Stimulated activated CD8-positive, alpha-beta memory T cell treated with anti-CD3 and anti-CD28 coated beads, Interleukin-15, amount 100 ng/mL, for 1 hour (primary cell): ENCODE measurements at regions not wholly inside any gene's neighbourhood (a gene's known extent, or its start where the extent isn't known, plus 50 kb on each side); places are given as distances from the start of the nearest gene placed in this dataset.
"Not testable (repeated sequence)": the region's sequence is repeated elsewhere in the genome, so short reads cannot be mapped to it uniquely, and the experiment has no call there.

Source experiments
- DNase-seq: peaks from one replicate; pipeline ENCODE4 v3.0.0-alpha.2; 2020; ENCODE audit warnings: low read depth

- no peak for DNase-seq
Observed at GRCh38 chr13:103883698-103884097, 817.5 kb upstream of the SLC10A2 start.

- DNase-seq, result no peak
Observed at GRCh38 chr13:103883164-103883563, 816.9 kb upstream of the SLC10A2 start.

GRCh38 chr13:103880146-103880545, 813.9 kb upstream of the SLC10A2 start:
- DNase-seq, result not testable (repeated sequence)

GRCh38 chr13:103878891-103879605, 812.8 kb upstream of the SLC10A2 start:
- no peak for DNase-seq

- DNase-seq, result no peak
Observed at GRCh38 chr13:103876571-103876970, 810.4 kb upstream of the SLC10A2 start.

- DNase-seq, result no peak
Observed at GRCh38 chr13:103873725-103874124, 807.5 kb upstream of the SLC10A2 start.

- no peak for DNase-seq
Observed at GRCh38 chr13:103866048-103866447, 799.8 kb upstream of the SLC10A2 start.

GRCh38 chr13:103862525-103862924, 796.3 kb upstream of the SLC10A2 start:
- DNase-seq, result no peak

GRCh38 chr13:103859952-103860351, 793.7 kb upstream of the SLC10A2 start:
- no peak for DNase-seq

GRCh38 chr13:103852036-103852435, 785.8 kb upstream of the SLC10A2 start:
- DNase-seq, result no peak

- no peak for DNase-seq
Observed at GRCh38 chr13:103844471-103844870, 778.3 kb upstream of the SLC10A2 start.

- DNase-seq, result no peak
Observed at GRCh38 chr13:103839460-103839859, 773.2 kb upstream of the SLC10A2 start.

- DNase-seq, result no peak
Observed at GRCh38 chr13:103835052-103835451, 768.8 kb upstream of the SLC10A2 start.

- no peak for DNase-seq
Observed at GRCh38 chr13:103833294-103833852, 767.2 kb upstream of the SLC10A2 start.

GRCh38 chr13:103815619-103816018, 749.4 kb upstream of the SLC10A2 start:
- no peak for DNase-seq

- no peak for DNase-seq
Observed at GRCh38 chr13:103812971-103813370, 746.8 kb upstream of the SLC10A2 start.

GRCh38 chr13:103812558-103812957, 746.3 kb upstream of the SLC10A2 start:
- no peak for DNase-seq

- no peak for DNase-seq
Observed at GRCh38 chr13:103810026-103810425, 743.8 kb upstream of the SLC10A2 start.

- DNase-seq, result no peak
Observed at GRCh38 chr13:103805771-103806170, 739.6 kb upstream of the SLC10A2 start.

- no peak for DNase-seq
Observed at GRCh38 chr13:103803349-103803748, 737.1 kb upstream of the SLC10A2 start.

- no peak for DNase-seq
Observed at GRCh38 chr13:103799028-103799427, 732.8 kb upstream of the SLC10A2 start.

GRCh38 chr13:103795892-103796478, 729.8 kb upstream of the SLC10A2 start:
- no peak for DNase-seq

- no peak for DNase-seq
Observed at GRCh38 chr13:103794526-103794925, 728.3 kb upstream of the SLC10A2 start.
